ENCODE measurements at regions not wholly inside any gene's neighbourhood (a gene's known extent, or its start where the extent isn't known, plus 50 kb on each side); places are given as distances from the start of the nearest gene placed in this dataset.

DNA sequence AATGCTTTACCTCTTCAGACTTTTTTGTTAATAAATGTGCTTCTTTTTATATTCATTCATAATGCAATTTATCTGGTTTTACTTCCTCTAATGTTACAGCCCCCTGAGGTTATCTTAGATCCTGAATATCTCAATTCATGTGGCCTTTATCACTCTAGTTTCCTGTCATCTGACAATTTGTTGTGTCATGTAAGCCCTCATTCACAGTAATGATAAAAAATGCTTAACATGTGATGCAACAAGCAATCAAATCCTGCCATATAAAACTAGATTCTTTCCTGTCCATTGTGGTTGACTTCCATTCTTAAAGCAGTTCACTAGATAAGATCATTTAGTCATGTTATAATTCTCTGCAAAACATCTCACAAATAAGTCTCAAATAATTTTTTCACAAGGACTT is 991.2 kb upstream of the ACO1 start:
- TF ChIP-seq ZNF76 (tag by site-specific recombination; IDR thresholded peaks at IDR 0.05; ENCODE audit: borderline replicate concordance, low read depth): no peak
- no peak for TF ChIP-seq CTCF (tag by site-specific recombination; IDR thresholded peaks at IDR 0.05)
- no peak for TF ChIP-seq ZNF529 (tag by site-specific recombination; IDR thresholded peaks at IDR 0.05; ENCODE audit: insufficient replicate concordance)
- no peak for TF ChIP-seq ZNF510 (tag by site-specific recombination; IDR thresholded peaks at IDR 0.05; ENCODE audit: insufficient replicate concordance)
- TF ChIP-seq ZNF785 (tag by site-specific recombination; IDR thresholded peaks at IDR 0.05): no peak
- no peak for TF ChIP-seq ZSCAN30 (tag by site-specific recombination; IDR thresholded peaks at IDR 0.05)
- no peak for TF ChIP-seq ZNF610 (tag by site-specific recombination; IDR thresholded peaks at IDR 0.05; ENCODE audit: borderline replicate concordance)
- no peak for TF ChIP-seq ZNF324 (tag by site-specific recombination; IDR thresholded peaks at IDR 0.05)

All from HEK293 (cell line).